GM19467 (cell line): ENCODE measurements at regions not wholly inside any gene's neighbourhood (a gene's known extent, or its start where the extent isn't known, plus 50 kb on each side); places are given as distances from the start of the nearest gene placed in this dataset.
A peak's percentile ranks its signal among the peaks of the same experiment; 100 is the strongest.
"Not testable (repeated sequence)": the region's sequence is repeated elsewhere in the genome, so short reads cannot be mapped to it uniquely, and the experiment has no call there.

ENCODE experiments used
- ATAC-seq: cut with Tn5 transposase; IDR thresholded peaks from one replicate; pipeline ENCODE4 v1.9.1; 2021; ENCODE audit warnings: mild to moderate bottlenecking, moderate library complexity; ENCODE audit not compliant: unreplicated experiment

- ATAC-seq, result no peak
These were observed 61.2 kb downstream of the VIP start for GRCh38 chr6:152811785-152812184.

- no peak for ATAC-seq
These were observed 64.8 kb downstream of the VIP start for GRCh38 chr6:152815230-152815872.

DNA sequence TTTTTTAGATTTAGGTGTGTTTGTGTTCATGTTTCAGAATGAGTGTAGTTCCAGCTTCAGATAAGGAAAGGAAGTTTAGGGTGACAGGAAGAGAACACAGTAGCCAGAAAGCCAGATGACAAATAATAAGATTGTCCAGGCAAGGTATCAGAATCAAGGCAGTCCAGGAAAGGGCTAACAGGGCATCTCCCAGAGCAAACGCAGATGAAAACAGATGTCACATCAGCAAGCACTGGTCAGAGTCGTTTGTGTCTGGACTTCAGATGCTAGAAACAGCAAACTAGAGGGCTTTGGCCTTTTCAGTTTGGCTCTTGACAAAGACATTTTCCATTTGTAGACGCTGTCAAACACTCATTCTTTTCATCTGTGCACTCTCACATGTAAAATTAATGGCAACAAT lies 65.5 kb downstream of the VIP start:
- no peak for ATAC-seq

DNA sequence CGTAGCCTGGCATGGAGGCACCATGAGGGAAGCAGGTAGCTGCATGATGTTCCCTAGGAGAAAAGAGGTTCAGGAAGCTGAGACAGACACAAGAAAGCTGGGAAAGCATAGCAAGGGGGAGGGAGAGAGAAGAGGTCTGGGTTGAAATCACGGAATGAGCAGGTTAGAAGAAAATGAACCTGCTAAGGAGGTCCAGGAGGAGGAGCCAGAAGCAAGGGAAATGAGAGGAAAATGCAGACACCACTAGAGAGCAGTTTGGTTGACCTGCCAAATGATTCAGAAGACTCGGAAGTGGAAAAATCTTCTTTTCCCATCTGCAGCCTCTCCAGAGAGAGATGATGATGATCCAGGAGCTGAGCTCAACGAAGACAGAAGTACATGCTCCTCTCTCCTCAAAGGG lies 70.9 kb downstream of the VIP start:
- no peak for ATAC-seq

GRCh38 chr6:152824666-152825065 lies 74.1 kb downstream of the VIP start:
- no peak for ATAC-seq

GRCh38 chr6:152828431-152828830 lies 77.8 kb downstream of the VIP start:
- no peak for ATAC-seq

DNA sequence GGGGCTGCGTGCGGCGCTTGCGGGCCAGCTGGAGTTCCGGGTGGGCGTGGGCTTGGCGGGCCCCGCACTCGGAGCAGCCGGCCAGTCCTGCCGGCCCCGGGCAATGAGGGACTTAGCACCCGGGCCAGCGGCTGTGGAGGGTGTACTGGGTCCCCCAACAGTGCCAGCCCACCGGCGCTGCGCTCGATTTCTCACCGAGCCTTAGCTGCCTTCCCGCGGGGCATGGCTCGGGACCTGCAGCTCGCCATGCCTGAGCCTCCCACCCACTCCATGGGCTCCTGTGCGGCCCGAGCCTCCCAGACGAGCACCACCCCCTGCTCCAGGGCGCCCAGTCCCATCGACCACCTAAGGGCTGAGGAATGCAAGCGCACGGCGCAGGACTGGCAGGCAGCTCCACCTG lies 83.8 kb downstream of the VIP start:
- not testable (repeated sequence) for ATAC-seq

- no peak for ATAC-seq
These were observed 85.9 kb downstream of the VIP start for GRCh38 chr6:152836523-152836922.

GRCh38 chr6:152845421-152845820 lies 94.8 kb downstream of the VIP start:
- no peak for ATAC-seq

- no peak for ATAC-seq
These were observed 96.2 kb downstream of the VIP start for GRCh38 chr6:152846825-152847224.

DNA sequence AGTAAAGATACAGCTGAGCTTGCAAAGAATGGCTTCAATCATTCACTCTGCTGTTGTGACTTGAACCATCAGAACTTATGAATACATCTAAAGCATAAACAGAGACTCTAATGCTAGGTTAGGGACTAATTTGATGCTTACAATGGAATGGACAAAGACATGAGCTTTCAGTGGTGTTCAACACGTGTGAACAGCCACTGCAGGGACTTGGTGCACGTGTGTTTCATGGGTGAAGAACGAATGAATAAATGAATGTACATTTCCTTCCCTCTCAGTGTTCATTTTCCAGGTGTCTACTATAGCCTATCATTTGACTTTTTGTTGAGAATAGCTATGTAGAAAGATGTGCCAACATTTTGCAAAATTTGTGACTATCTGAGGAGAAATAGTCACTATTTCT lies 98.3 kb downstream of the VIP start:
- no peak for ATAC-seq

- ATAC-seq, result no peak
These were observed 103.6 kb downstream of the VIP start for GRCh38 chr6:152854086-152854795.

- ATAC-seq, result no peak
These were observed 107.5 kb downstream of the VIP start for GRCh38 chr6:152858141-152858540.

- ATAC-seq, result no peak
These were observed 108.6 kb downstream of the VIP start for GRCh38 chr6:152859225-152859624.

DNA sequence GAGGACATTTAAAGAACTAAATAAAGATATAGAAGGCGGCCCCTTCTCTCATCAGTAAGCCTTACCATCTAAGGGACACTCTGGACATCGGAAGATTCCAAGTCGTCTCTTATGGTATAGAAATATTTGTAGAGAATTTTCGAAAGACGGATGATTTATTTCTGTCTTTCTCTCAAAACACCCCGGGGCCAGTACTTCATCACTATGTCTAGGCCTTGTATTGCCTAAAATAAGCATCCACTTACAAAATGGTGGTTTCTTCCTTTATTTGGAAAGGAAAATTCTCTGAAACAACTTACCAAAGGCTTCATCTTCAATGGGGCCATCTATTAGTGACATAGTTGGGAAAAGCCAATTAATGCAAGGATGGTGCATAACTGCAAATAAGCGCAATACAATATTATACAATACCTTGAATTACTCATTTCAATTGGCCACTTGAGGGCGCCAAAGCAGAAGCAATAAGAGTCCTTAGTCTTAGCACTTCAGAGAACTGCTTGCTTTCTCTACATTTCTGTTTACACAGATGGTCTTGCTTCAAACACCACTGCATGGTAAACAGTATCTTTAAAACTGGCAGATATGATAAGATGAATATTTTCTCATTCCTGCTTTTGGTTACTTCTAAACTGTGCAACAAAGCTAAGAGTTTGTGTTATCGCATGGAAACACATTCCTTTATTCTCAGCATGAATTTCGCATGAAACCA lies 113.2 kb downstream of the VIP start:
- ATAC-seq, result peak; percentile 94

- ATAC-seq, result no peak
These were observed 108.6 kb downstream of the FBXO5 start for GRCh38 chr6:152874267-152874666.

DNA sequence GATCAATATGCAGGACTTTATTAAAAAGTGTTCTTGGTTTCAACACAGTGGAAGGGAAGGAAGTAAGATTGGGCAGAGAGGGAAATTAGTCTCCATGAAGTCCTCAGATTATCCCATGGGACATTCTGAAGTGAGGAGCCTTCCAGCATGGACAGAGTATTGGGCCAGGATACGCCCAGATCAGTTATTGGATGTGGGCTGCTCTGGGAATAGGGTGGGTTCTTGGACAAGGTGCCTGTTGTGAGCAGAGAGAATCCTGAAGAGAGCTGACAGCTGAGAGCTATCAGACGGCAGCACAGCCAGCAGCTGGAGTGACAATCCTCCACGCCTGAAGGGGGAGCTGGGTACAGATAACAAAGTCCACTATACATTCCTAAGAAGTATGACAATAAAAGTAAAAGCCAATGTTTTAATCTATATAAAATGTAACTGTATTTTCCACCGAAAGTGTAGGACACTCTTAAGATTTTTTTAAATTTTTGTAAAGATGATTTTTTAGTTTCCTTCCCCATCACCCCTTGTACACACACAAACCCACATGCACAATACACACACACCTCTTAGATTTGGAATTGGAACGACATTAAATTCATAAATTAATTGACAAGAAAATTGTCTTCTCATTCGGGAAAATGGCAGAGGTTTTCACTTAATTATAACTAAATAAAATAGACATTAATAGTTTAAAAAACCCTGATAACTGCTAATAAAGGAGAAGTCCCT lies 107.8 kb downstream of the FBXO5 start:
- ATAC-seq, result no peak

GRCh38 chr6:152879681-152880080 lies 103.2 kb downstream of the FBXO5 start:
- no peak for ATAC-seq

DNA sequence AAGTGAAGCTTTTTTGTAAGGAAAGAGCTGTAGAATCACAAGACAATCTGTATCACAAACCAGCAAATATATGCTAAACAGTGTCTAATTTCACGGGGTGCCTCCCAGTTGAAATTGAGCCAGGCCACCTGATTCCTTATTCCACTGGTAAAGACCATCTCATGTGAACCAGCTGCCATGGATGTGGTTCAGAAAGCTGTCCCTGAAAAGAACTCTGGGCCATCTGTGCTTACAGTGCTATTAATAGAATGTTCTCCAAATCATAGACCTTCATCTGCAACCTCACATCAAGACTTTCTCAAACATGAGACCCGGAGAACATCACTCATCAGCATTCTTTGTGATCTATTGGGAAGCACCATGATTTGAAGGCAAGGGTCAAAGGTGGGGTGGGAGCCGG lies 89.7 kb downstream of the FBXO5 start:
- ATAC-seq, result no peak

GRCh38 chr6:152896923-152897322 lies 85.9 kb downstream of the FBXO5 start:
- ATAC-seq, result no peak

DNA sequence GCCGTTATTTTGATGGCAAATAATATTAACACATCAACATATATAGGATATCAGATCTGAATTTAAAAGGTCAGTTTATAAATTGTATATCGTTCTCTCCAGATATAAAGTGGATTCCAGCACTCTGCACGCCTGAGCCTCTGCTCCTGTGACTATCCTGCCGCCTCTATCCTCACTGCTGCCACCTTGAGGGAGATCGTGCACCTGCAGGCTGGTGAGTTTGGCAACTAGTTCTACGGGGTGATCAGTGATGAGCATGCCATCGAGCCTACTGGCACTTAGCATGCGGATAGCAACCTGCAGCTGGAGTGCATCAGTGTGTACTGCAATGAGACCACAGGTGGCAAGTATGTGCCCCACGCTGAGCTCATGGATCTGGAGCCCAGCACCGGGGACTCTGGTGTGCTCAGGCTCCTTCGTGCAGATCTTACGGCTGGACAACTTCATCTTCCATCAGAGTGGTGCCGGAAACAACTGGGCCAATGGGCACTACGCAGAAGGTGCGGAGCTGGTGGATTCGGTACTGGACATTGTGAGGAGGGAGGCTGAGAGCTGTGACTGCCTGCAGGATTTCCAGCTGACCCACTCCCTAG lies 84.9 kb downstream of the FBXO5 start:
- ATAC-seq, result peak; percentile 99
